ENCODE measurements at regions not wholly inside any gene's neighbourhood (a gene's known extent, or its start where the extent isn't known, plus 50 kb on each side); places are given as distances from the start of the nearest gene placed in this dataset.
"Not testable (repeated sequence)": the region's sequence is repeated elsewhere in the genome, so short reads cannot be mapped to it uniquely, and the experiment has no call there.

DNA sequence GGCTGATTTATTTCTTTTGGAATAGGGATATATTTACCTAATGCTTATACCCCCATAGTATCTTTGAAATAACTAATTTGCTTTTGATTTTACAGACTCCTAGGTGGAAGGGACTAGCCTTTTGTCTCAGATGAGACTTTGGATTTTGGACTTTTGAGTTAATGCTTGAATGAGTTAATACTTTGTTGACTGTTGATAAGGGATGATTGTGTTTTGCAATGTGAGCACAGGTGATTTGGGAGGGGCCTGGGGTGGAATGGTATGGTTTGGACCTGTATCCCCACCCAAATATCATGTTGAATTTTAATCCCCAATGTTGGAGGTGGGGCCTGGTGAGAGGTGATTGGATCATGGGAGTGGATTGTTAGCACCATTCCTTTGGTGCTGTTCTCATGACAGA is 117.4 kb upstream of the ZC4H2 start:
- Histone ChIP-seq H3K27ac (no peak overlapping the region), H3K79me2 (no peaks in the 10 kb centered on the region), H3K36me3 (replicated peaks; ENCODE audit: insufficient read depth, low read depth) (no peaks in the 10 kb centered on the region), H3K27me3 (no peaks in the 10 kb centered on the region), H4K20me1 (ENCODE audit: insufficient read depth, poor library complexity, severe bottlenecking) (no peaks in the 10 kb centered on the region), H3K9me2 (replicated peaks; ENCODE audit: insufficient read depth) (no peaks in the 10 kb centered on the region), H2AFZ (no peak overlapping the region), H3K4me3 (no peak overlapping the region), H3K9me3 (ENCODE audit: low read depth) (no peaks in the 10 kb centered on the region), H3K4me1 (ENCODE audit: insufficient read depth) (no peaks in the 10 kb centered on the region), H3K4me2 (no peak overlapping the region)
- TF ChIP-seq EZH2phosphoT487 (IDR thresholded peaks at IDR 0.05; ENCODE audit: low read depth, severe bottlenecking, unreplicated experiment): no peak
- no peak for TF ChIP-seq CTCF (IDR thresholded peaks at IDR 0.05; ENCODE audit: poor library complexity)
- no peak for TF ChIP-seq EZH2 (IDR thresholded peaks at IDR 0.05; ENCODE audit: borderline replicate concordance)
- no peak for DNase-seq (ENCODE audit: low spot score)

DNA sequence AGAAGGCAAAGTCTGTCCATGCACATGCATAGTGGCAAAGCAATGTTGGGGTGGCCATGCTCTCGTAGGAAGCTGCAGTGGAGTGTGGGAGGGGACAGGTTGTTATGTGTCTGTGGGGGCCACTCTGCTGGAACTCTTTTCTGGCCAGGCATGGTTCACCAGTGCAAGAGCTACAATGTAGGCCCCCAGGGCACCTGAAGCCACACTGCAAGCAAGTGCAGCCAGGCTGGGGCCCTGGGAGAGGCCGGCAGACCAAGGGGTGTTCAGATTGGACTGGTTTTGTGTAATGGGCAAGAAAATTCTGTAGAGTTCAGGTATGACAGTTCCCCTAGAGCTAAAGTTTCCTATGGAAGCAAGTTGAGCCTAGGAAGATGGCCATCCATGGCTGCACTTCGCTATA is 97.0 kb upstream of the ZC4H2 start:
- no peak for TF ChIP-seq EZH2 (IDR thresholded peaks at IDR 0.05; ENCODE audit: borderline replicate concordance)
- no peak for TF ChIP-seq CTCF (IDR thresholded peaks at IDR 0.05; ENCODE audit: poor library complexity)
- no peak for TF ChIP-seq EZH2phosphoT487 (IDR thresholded peaks at IDR 0.05; ENCODE audit: low read depth, severe bottlenecking, unreplicated experiment)
- no peaks in the 10 kb centered on the region for H3K9me2 ChIP-seq (replicated peaks; ENCODE audit: insufficient read depth)
- no peak for DNase-seq (ENCODE audit: low spot score)
- no peaks in the 10 kb centered on the region for H3K27me3 ChIP-seq
- H4K20me1 ChIP-seq (ENCODE audit: insufficient read depth, poor library complexity, severe bottlenecking): no peaks in the 10 kb centered on the region
- H3K27ac ChIP-seq: no peak overlapping the region
- H3K79me2 ChIP-seq: no peaks in the 10 kb centered on the region
- no peaks in the 10 kb centered on the region for H3K4me1 ChIP-seq (ENCODE audit: insufficient read depth)
- WGBS (ENCODE audit: low lambda C conversion rate, missing lambda C conversion rate): 85% methylated on average over 3 of the region's 3 CpGs
- H3K36me3 ChIP-seq (replicated peaks; ENCODE audit: insufficient read depth, low read depth): no peaks in the 10 kb centered on the region
- H2AFZ ChIP-seq: no peak overlapping the region
- no peaks in the 10 kb centered on the region for H3K9me3 ChIP-seq (ENCODE audit: low read depth)
- H3K4me2 ChIP-seq: no peak overlapping the region
- H3K4me3 ChIP-seq: no peak overlapping the region

DNA sequence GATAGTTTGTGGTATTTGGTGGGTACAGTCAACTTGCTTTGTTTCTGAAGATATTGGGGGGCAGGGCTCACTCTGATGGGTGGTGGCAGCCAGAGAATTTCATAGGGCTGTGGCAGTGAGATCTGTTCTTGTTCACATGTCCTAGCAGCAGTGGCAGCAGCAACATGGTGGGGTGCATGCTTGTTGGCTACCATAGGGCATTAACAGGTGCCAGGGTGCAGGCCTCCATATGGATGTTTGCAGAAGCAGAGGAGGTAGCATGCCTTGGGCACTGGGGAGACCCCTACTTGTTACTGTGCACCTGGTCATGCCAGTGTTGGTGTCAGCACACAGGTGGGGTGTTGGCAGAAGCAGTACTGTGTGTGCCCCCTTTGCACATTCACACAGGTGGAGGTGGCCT is 96.3 kb upstream of the ZC4H2 start:
- no peaks in the 10 kb centered on the region for H3K27me3 ChIP-seq
- H3K4me3 ChIP-seq: no peak overlapping the region
- no peaks in the 10 kb centered on the region for H3K79me2 ChIP-seq
- TF ChIP-seq EZH2 (IDR thresholded peaks at IDR 0.05; ENCODE audit: borderline replicate concordance) (no peak), CTCF (IDR thresholded peaks at IDR 0.05; ENCODE audit: poor library complexity) (no peak), EZH2phosphoT487 (IDR thresholded peaks at IDR 0.05; ENCODE audit: low read depth, severe bottlenecking, unreplicated experiment) (no peak)
- no peak overlapping the region for H3K4me2 ChIP-seq
- H2AFZ ChIP-seq: no peak overlapping the region
- no peaks in the 10 kb centered on the region for H3K4me1 ChIP-seq (ENCODE audit: insufficient read depth)
- no peaks in the 10 kb centered on the region for H3K9me2 ChIP-seq (replicated peaks; ENCODE audit: insufficient read depth)
- H3K27ac ChIP-seq: no peak overlapping the region
- no peaks in the 10 kb centered on the region for H3K36me3 ChIP-seq (replicated peaks; ENCODE audit: insufficient read depth, low read depth)
- no peaks in the 10 kb centered on the region for H4K20me1 ChIP-seq (ENCODE audit: insufficient read depth, poor library complexity, severe bottlenecking)
- no peaks in the 10 kb centered on the region for H3K9me3 ChIP-seq (ENCODE audit: low read depth)
- DNase-seq (ENCODE audit: low spot score): no peak

DNA sequence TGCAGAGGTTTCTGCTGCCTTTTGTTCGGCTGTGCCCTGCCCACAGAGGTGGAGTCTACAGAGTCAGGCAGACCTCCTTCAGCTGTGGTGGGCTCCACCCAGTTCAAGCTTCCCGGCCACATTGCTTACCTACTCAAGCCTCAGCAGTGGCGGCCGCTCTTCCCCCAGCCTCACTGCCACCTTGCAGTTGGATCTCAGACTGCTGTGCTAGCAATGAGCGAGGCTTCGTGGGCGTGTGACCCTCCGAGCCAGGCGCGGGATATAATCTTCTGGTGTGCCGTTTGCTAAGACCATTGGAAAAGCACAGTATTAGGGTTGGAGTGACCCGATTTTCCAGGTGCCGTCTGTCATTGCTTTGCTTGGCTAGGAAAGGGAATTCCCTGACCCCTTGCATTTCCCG is 82.4 kb upstream of the ZC4H2 start:
- not testable (repeated sequence) for H3K27me3 ChIP-seq; DNase-seq (ENCODE audit: low spot score); H2AFZ ChIP-seq; H3K4me2 ChIP-seq; H3K4me3 ChIP-seq; H3K27ac ChIP-seq; H3K9me3 ChIP-seq (ENCODE audit: low read depth); H4K20me1 ChIP-seq (ENCODE audit: insufficient read depth, poor library complexity, severe bottlenecking); H3K79me2 ChIP-seq; H3K9me2 ChIP-seq (replicated peaks; ENCODE audit: insufficient read depth); H3K4me1 ChIP-seq (ENCODE audit: insufficient read depth); H3K36me3 ChIP-seq (replicated peaks; ENCODE audit: insufficient read depth, low read depth)
- WGBS (ENCODE audit: low lambda C conversion rate, missing lambda C conversion rate): 88% methylated on average over 14 of the region's 14 CpGs

Measured in hepatocyte (in vitro differentiated cells).